Daoy (cell line): ENCODE measurements at regions not wholly inside any gene's neighbourhood (a gene's known extent, or its start where the extent isn't known, plus 50 kb on each side); places are given as distances from the start of the nearest gene placed in this dataset.
"Not testable (repeated sequence)": the region's sequence is repeated elsewhere in the genome, so short reads cannot be mapped to it uniquely, and the experiment has no call there.

Source experiments
- DNase-seq: peaks from one replicate; pipeline ENCODE4 v3.0.0-alpha.2; 2015; ENCODE audit warnings: low read depth

DNA sequence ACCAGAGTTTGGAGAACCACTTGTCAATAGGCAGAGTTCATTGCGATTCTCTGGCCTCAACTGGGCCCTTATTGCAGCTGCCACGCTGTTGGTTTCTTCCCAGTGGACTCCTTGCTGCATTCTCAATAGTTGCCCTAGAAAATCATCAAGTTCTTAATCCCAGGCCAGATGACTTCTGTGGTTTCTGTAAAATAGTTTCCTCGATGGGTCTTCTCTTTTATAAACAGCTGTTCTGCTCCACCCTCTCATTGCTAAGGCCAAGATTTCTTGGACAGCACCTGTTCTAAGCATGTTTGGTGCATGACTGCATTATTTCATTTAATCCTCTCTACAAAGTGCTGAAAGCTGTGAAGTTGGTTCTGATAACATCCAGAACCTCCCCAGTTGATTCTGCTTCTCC is 131.0 kb downstream of the BCL2L11 start:
- DNase-seq: no peak

DNA sequence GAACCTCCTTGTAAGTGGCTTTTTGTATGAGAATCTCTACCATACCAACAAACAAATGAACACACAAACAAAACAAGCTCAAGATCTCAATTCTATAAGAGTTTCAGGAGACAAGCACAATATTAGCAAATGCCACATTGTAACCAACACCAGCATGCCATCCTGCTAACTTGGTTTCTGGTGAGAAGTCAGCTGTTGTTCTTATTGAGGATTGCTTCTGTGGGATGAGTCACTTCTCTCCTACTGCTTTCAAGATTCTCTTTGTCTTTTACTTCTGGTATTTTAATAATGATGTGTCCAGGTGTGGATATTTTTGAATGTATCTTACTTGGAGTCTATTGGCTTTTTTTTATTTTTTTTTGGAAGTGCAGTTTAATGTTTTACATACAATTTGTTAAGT is 131.7 kb downstream of the BCL2L11 start:
- no peak for DNase-seq

DNA sequence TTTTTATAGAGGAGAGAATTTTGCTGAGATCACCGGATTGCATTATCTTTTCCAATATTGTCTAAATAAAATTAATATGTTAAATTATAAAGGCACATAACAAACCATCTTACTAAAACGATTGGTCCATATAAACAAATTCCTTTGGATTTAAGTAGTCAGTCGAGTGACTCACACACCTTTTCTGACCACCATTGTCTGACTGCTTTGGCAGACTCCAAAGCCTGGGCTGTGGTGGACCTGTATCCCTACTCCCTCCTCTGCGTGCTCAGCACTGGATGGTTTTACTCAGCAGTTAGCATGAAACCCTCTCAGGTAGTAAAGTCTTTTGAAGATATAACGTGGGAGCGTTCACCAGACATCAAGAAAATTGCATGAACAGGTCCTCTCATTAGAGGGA is 134.2 kb downstream of the BCL2L11 start:
- DNase-seq: not testable (repeated sequence)

DNA sequence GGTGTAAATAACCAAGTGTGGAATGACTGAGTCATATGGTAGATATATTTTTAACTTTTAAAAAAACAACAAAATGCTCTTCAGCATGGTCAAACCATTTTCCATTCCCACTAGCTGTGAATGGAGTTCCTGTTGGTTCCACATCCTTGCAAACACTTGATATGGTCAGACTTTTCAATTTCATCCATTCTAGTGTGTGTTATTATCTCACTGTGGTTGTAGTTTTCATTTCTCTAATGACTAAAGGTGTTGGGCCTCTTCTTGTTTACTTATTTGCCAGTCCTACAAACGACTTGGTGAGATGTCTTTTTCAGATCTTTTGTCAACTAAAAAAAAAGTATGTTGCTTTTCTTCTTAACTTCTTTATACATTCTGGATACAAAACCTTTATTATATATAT is 135.9 kb downstream of the BCL2L11 start:
- DNase-seq: not testable (repeated sequence)

DNA sequence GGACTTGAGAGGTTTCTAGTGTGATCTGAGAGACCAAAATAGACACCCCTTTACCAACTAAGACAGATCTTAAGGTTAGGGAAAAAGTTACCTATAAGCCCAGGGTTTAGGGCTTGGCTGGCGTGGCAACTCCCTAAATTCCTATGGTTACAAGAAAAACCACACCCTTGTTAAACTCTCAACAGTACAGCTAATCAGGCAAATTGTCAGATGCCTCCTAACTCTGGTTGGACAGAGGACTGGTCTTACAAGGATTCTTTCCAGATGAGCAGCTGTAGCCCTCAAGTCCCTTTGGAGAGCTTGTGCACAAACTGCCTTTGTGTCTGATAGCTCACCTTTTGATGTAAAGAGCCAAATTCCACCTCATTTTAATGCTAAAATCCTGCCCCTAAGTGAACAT is 136.9 kb downstream of the BCL2L11 start:
- not testable (repeated sequence) for DNase-seq

DNA sequence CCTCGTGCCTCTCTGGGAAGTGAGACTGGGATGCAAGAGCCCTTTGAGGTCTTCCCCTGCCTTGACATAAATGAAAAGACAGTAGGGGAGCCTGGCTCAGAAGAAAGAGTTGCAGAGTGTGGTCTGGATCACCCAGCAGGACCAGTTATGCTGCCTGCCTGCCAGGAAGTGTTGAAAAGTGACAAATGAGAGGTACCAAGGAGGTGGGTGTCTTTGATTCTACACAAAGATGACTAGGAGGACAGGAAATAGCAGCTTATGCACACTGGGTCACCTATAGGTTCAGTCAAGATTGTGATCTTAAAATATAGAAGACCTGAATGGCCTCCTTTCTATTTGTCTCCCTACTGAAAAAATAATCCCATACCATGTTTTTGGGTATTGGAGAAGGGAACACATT is 137.6 kb downstream of the BCL2L11 start:
- not testable (repeated sequence) for DNase-seq

DNA sequence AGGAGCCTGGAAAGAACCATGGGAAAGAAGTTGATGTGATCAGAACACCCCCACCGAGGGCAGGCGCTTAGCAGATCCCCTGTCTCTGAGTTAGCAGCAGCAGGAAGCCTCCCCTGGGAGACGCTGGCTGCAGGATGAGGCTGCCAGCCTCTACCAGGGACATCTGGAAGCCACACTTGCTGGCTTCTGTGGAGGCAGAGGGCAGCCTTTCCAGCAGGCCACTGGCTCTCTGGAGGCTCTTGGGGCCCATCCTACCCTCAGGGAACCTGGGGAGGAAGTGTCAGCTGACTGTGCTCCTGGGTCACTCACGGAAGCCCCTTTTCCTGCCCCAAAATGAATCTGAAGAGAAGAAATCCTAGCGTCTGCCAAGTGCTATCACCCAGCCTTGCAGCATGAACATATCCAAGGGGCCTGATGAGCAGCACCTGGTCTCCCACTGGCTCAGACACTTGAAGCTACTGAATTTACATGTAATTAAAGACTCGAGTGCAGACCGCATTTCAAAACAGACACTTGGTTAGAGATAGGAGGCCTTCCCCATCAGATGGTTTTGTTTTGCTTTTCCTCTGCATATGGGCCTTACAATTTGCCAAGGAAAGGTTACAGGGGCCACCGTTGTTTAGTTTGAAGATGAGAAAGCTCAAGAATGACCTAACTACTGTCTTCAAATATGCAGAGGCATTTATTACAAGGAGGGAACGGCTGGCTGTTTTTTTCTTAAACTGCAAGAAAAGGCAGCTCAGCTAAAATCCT is 142.1 kb downstream of the BCL2L11 start:
- not testable (repeated sequence) for DNase-seq

DNA sequence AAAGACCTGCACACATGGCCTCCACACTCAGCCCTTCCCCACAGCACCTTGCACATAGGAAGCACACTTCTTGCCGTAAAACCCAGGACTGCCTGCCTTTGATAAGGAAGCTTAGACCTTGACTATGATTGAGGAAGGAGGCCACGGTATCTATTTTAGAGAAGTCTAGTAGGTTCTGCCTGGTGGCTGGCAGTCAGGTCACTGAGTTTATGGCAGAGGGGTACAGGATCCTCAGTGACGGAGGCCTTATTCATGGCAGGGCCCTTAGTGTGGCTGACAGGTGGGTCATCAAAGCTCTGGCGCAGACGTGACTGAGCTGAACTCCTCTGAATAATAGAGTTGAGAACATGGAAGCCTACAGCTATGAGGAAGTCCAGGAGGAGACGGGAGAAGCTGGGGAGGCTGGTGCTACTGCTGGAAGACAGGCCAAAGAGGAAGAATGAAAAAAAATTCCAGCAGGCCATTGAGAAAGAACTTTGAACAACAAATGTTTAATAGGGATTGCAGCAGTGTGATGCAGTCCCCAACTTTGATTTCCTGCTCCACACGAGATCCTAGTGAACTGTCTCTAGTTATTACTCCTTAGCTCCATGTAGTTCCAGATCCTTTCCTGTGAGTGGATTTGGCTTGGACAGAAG is 142.8 kb downstream of the BCL2L11 start:
- DNase-seq: not testable (repeated sequence)

DNA sequence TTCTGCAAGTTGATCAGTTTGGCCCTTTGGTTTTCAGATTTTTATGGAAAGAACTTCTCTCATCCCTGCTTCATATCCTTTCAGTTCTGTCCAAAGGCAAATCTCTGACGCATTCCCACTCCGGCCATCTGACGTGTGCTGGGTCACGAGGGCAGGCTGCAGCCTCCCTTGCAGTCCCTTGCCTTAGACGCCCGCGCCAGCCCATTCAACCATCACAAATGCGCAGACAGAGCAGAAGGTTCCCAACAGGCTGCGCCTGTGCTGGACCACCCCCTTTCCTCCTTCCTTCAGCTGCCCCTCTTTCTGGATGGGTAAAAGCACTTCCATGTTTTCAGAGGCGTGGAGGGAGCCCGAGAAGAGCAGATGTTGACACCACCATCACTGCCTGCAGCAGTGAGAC is 144.2 kb downstream of the BCL2L11 start:
- DNase-seq: not testable (repeated sequence)

DNA sequence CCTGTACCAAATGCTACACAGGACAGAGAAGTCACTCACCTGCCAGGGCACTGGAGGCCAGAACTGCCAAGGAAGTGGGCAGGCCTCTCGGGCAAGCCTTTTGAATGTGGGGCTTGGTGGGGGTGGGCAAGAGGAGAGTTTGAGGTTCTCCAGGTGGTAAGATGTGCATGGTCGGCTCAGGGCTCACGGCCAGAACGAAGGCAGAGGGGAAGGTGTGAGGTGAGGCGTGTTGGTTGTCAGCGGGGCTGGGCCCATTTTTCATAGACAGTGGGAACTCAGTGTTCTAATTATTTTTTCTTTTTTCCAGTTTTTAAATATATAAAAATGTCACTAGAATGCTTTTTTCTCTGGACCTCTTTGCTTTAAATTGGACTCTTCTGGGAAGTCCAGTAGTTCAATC is 145.8 kb downstream of the BCL2L11 start:
- not testable (repeated sequence) for DNase-seq

DNA sequence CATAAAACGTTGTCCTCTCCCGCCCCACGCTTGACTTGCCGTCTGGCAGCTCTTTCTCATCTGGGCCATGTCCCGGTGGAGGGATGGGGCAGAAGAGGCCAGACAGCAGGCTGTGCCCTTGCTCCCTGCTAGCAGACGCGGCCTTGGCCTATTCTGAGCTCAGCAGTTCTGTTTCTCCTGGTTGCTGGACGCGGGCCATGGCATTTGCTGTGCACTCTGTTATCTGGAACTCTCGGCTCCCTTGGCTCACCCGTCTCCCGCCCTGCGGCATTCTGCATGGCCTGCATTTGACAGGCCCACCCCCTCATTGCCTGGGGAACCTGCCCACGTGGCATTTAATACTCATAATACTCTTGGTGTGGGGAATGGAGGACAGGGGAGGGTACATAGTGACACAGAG is 146.3 kb downstream of the BCL2L11 start:
- DNase-seq: not testable (repeated sequence)

DNA sequence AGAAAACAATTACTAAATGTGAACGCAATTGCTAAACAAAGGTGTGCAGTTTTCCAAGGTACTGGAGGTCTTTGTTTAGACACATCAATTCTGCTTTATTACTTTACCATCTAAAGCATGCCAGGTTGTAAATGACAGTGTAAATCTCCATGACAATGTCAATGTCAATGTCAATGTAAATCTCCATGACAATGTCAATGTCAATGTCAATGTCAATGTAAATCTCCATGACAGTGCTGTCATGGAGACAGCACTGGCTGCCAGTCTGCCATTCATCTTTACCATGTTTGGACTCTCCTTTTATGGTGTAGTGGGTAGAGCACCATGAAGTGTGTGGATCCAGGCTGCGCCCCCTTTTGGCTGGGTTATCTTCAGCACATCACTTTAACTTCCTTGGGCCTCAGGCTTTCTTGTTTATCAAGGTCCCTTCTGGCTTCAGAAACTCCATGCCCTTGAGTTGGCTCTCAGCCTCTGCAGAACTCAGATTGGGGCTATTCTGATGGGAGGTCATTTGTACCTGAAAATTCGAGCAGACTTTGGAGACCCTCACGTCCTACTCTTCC is 149.1 kb downstream of the BCL2L11 start:
- DNase-seq: not testable (repeated sequence)

DNA sequence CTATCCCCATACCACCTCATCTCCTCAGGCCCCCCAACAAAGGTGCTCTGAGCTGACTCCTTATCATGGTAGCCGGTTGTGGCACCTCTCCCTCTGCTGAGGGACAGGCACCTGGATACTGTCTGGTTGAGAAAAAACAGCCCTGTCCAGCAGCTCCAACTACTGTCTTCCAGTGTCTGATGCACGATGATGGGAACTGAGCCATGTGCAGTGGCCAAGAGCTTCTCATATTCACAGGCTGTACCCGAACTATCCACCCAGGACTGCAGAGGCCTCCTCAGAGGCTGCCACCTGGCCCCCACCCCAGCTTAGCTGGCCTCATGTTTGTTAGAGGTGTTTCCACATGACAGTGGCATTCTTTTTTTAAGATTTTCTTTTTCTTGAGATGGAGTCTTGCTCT is 149.9 kb downstream of the BCL2L11 start:
- DNase-seq: not testable (repeated sequence)

DNA sequence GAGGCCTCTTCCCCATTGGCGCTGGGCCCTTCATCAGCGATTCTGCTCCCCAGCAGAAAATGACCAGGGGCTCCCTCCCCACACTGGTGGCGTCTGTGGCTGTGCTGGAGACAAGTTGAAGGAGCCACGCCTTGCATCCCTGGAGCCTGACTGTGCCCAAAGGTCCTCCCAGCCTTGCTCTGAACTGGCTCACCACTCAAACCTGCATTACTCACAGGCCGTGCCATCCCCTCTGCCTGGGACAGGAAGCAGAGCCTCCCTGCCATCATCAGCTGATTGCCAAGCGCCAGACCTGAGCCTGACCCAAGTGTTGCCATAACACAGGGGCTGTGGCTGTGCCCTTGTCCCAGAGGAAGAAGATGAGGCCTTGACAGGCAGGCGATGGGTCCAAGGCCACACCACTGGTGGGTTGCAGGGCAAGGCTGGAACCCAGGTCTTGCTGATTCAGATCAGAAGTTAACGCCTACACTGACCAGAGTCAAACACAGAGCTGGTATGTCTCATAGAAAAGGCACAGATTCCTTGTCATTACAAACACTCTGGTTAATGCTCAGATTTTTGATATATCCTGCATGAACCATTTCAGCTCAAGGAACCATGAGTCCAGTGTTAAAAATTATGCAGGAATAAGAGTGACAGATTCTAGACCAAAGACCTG is 151.1 kb downstream of the BCL2L11 start:
- not testable (repeated sequence) for DNase-seq

DNA sequence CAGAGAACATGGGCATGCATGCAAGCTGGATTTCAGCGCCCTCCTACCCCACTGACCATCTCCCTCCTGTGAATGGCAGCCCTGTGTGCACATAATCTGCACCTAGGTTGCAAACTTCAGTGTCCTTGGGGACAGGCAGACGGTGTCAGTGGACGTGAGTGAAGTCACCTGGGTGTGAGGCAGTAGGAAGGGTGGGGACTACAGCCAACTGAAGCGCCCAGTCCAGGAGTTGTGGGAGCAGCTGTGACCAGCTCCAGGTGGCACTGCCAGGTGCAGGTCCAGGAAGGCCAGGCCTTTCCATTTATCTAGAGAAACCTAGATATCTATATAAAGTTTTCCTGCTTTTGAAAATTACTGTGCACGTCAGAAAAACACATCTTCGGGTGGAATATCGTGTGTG is 152.3 kb downstream of the BCL2L11 start:
- not testable (repeated sequence) for DNase-seq

DNA sequence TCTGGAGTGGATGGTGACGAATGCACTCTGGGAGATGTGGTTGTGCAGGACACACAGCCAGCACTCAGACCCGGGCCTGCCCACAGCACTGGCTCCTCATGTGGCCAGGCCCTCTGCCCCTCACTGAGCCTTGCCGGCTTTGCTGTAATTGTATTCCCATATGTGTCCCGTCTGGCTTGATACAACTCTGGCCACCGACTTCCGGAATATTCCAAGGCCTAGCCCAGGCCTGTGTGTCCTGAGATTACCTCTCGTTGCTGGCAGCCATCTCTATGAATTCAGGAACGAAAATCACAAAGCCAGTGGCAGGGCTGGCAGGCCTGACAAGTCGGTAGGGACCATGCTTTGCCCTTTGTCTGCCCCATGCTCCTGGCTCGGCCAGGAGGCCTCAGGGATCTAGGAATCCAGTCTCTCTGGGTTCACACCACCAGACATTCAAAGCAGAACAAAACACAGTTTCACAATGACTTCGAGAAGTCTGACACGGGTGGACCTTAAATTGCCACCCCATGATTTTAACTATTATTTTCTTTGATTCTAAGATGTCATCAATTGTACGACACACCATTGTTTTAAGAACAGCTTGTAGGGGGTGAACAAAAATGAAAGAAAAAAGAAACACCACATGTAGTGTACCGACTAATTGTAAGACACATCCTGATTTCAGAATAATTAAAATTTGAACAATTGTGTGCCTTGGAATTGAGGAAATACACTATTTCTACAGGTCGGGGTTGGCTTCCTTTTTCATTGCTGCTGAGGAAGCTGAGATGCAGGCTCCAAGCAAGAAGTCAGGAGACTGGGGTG is 154.5 kb downstream of the BCL2L11 start:
- DNase-seq: not testable (repeated sequence)

DNA sequence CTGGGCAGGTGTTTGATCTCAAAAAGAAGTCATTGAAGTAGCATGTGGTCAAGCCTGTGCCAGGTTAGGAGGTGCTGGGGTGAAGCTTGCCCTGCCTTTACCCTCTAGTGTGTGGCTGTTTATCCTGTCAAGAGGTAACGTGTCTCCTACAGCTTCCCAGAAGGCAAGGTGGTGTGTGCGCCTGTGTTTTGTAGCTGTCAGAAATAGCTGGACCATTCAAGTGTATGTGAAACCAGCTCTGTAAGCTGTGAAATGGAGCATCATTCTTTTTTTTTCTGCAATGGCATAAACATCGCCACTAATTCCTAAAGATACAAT is 155.1 kb downstream of the BCL2L11 start:
- DNase-seq: not testable (repeated sequence)

DNA sequence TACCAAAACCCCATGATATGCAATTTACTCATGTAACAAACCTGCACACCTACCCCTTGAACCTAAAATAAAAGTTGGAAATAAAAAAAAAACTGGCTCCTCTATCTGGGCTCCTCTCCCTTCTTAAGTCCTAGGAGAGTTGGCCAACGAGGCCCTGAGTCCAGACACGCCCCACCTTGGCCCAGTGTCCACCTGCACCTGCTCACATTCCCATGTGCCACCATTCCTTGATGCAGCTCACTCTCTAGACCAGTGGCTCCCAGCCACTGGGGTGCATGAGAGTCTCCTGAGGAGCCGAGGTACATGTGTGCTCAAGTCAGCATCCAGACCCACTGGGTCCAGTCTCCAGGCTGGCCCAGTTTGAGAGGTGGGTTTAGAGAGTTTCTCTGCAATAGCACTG is 157.4 kb downstream of the BCL2L11 start:
- not testable (repeated sequence) for DNase-seq

DNA sequence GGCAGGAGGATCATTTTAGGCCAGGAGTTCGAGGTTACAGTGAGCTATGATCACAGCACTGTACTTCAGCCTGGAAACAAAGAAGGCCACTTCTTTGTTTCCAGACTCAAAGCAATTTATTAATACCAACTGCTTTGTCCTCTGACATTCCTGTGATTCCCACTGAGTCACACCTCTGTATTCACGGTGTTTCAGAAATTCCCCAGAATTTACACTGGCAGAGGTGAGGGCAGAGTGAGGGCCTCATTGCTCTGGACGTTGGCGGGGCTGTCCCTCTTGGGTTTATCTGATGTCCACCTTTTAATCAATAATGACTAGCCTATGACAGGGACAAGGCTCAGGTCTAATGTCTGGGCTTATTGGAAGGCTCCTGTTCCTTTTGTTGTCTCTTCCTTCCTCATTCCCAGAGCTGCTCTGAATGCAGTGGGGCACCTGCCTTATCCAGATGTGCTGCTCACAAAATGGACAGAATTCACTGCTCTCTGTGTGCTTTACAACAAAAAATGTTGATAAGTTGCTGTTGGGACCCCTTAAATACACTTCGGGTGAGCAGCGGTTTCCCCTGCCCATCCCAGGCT is 160.1 kb downstream of the BCL2L11 start:
- not testable (repeated sequence) for DNase-seq

DNA sequence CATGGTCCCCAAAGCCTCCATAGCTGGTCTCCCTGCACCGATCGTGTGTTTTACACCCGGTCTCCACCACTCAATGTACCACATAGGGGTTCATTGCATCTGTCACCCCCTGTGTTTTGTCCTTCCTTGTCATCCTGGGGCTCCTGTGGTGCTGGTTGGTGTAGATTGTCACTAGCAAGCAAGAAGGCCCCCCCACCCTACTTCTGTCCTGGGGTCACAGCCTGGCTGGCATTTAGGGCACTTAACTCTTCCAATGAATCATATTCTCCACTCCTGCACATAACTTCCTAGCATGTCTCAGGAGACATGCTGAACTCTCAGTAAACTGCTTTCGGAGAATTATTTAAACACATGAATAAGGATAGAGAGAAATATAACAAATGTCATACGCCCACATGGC is 161.4 kb downstream of the BCL2L11 start:
- not testable (repeated sequence) for DNase-seq
